ENCODE measurements at regions not wholly inside any gene's neighbourhood (a gene's known extent, or its start where the extent isn't known, plus 50 kb on each side); places are given as distances from the start of the nearest gene placed in this dataset.

DNA sequence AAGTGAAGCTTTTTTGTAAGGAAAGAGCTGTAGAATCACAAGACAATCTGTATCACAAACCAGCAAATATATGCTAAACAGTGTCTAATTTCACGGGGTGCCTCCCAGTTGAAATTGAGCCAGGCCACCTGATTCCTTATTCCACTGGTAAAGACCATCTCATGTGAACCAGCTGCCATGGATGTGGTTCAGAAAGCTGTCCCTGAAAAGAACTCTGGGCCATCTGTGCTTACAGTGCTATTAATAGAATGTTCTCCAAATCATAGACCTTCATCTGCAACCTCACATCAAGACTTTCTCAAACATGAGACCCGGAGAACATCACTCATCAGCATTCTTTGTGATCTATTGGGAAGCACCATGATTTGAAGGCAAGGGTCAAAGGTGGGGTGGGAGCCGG, 89.7 kb downstream of the FBXO5 start:
- TF ChIP-seq POLR2A (IDR thresholded peaks at IDR 0.05; ENCODE audit: low read depth, low read length) = no peak
- TF ChIP-seq POLR2AphosphoS5 (IDR thresholded peaks at IDR 0.05; ENCODE audit: low read depth, low read length) = no peak
- TF ChIP-seq POU2F2 (IDR thresholded peaks at IDR 0.05; ENCODE audit: low read depth, low read length) = no peak
- TF ChIP-seq PAX5 (IDR thresholded peaks at IDR 0.05; ENCODE audit: insufficient read depth, low read length, severe bottlenecking) = no peak
- TF ChIP-seq TAF1 (IDR thresholded peaks at IDR 0.05; ENCODE audit: low read depth, low read length) = no peak

Data from GM12891 (cell line).